ENCODE measurements at regions not wholly inside any gene's neighbourhood (a gene's known extent, or its start where the extent isn't known, plus 50 kb on each side); places are given as distances from the start of the nearest gene placed in this dataset.
A peak's percentile ranks its signal among the peaks of the same experiment; 100 is the strongest.

- DNase-seq (ENCODE audit: low read depth), result no peak
- no peak for TF ChIP-seq CTCF (conservative IDR thresholded peaks at IDR 0.05; ENCODE audit: low read depth, low read length)
- no peak overlapping the region for H3K4me3 ChIP-seq (ENCODE audit: low read depth, low read length)
Observed at GRCh38 chr14:45877981-45878380, 625.0 kb upstream of the MIS18BP1 start.

- no peak for DNase-seq (ENCODE audit: low read depth)
- no peak overlapping the region for H3K4me3 ChIP-seq (ENCODE audit: low read depth, low read length)
- TF ChIP-seq CTCF (conservative IDR thresholded peaks at IDR 0.05; ENCODE audit: low read depth, low read length), result no peak
Observed at GRCh38 chr14:45868863-45869262, 615.9 kb upstream of the MIS18BP1 start.

GRCh38 chr14:45868377-45868776 lies 615.4 kb upstream of the MIS18BP1 start:
- no peak for TF ChIP-seq CTCF (conservative IDR thresholded peaks at IDR 0.05; ENCODE audit: low read depth, low read length)
- H3K4me3 ChIP-seq (ENCODE audit: low read depth, low read length), result no peak overlapping the region
- DNase-seq (ENCODE audit: low read depth), result no peak

- TF ChIP-seq CTCF (conservative IDR thresholded peaks at IDR 0.05; ENCODE audit: low read depth, low read length), result no peak
- no peak overlapping the region for H3K4me3 ChIP-seq (ENCODE audit: low read depth, low read length)
- DNase-seq (ENCODE audit: low read depth), result no peak
Observed at GRCh38 chr14:45867046-45867894, 614.3 kb upstream of the MIS18BP1 start.

- TF ChIP-seq CTCF (conservative IDR thresholded peaks at IDR 0.05; ENCODE audit: low read depth, low read length), result peak; percentile 42
- no peak for DNase-seq (ENCODE audit: low read depth)
- H3K4me3 ChIP-seq (ENCODE audit: low read depth, low read length), result no peak overlapping the region
Observed at GRCh38 chr14:45838597-45838996, 585.6 kb upstream of the MIS18BP1 start.

- no peak overlapping the region for H3K4me3 ChIP-seq (ENCODE audit: low read depth, low read length)
- no peak for DNase-seq (ENCODE audit: low read depth)
- no peak for TF ChIP-seq CTCF (conservative IDR thresholded peaks at IDR 0.05; ENCODE audit: low read depth, low read length)
Observed at GRCh38 chr14:45819107-45819506, 566.1 kb upstream of the MIS18BP1 start.

- H3K4me3 ChIP-seq (ENCODE audit: low read depth, low read length), result no peak overlapping the region
- DNase-seq (ENCODE audit: low read depth), result no peak
- no peak for TF ChIP-seq CTCF (conservative IDR thresholded peaks at IDR 0.05; ENCODE audit: low read depth, low read length)
Observed at GRCh38 chr14:45811155-45811554, 558.2 kb upstream of the MIS18BP1 start.

All from epithelial cell of proximal tubule (primary cell).